HG03378 (cell line): ENCODE measurements at regions not wholly inside any gene's neighbourhood (a gene's known extent, or its start where the extent isn't known, plus 50 kb on each side); places are given as distances from the start of the nearest gene placed in this dataset.

Experiments used
- ATAC-seq: cut with Tn5 transposase; IDR thresholded peaks from one replicate; pipeline ENCODE4 v1.9.1; 2021; ENCODE audit warnings: mild to moderate bottlenecking, moderate library complexity; ENCODE audit not compliant: unreplicated experiment

- ATAC-seq = no peak
Observed at GRCh38 chr5:1748271-1748670, 51.4 kb downstream of the MRPL36 start.

GRCh38 chr5:1747803-1748085 lies 51.9 kb downstream of the MRPL36 start:
- ATAC-seq = no peak

- ATAC-seq = no peak
Observed at GRCh38 chr5:1747079-1747802, 52.4 kb downstream of the MRPL36 start.

- ATAC-seq = no peak
Observed at GRCh38 chr5:1746371-1747078, 53.1 kb downstream of the MRPL36 start.

- no peak for ATAC-seq
Observed at GRCh38 chr5:1745796-1746370, 53.8 kb downstream of the MRPL36 start.

GRCh38 chr5:1745123-1745795 lies 54.4 kb downstream of the MRPL36 start:
- no peak for ATAC-seq

- no peak for ATAC-seq
Observed at GRCh38 chr5:1744393-1745122, 55.1 kb downstream of the MRPL36 start.

GRCh38 chr5:1743769-1744085 lies 55.9 kb downstream of the MRPL36 start:
- ATAC-seq = no peak

GRCh38 chr5:1743061-1743768 lies 56.4 kb downstream of the MRPL36 start:
- no peak for ATAC-seq

- peak; percentile 76 for ATAC-seq
Observed at GRCh38 chr5:1737790-1738405, 61.7 kb downstream of the MRPL36 start.

GRCh38 chr5:1736889-1737711 lies 62.5 kb downstream of the MRPL36 start:
- no peak for ATAC-seq

GRCh38 chr5:1736065-1736464 lies 63.6 kb downstream of the MRPL36 start:
- ATAC-seq = no peak

- no peak for ATAC-seq
Observed at GRCh38 chr5:1735320-1735970, 64.2 kb downstream of the MRPL36 start.

GRCh38 chr5:1734908-1735289 lies 64.7 kb downstream of the MRPL36 start:
- ATAC-seq = no peak

- no peak for ATAC-seq
Observed at GRCh38 chr5:1734271-1734907, 65.2 kb downstream of the MRPL36 start.

GRCh38 chr5:1733369-1733768 lies 66.3 kb downstream of the MRPL36 start:
- no peak for ATAC-seq

- no peak for ATAC-seq
Observed at GRCh38 chr5:1732945-1733344, 66.7 kb downstream of the MRPL36 start.

GRCh38 chr5:1732238-1732941 lies 67.2 kb downstream of the MRPL36 start:
- ATAC-seq = no peak
